GM21526 (cell line): ENCODE measurements at regions not wholly inside any gene's neighbourhood (a gene's known extent, or its start where the extent isn't known, plus 50 kb on each side); places are given as distances from the start of the nearest gene placed in this dataset.

Source experiments
- ATAC-seq: cut with Tn5 transposase; IDR thresholded peaks from one replicate; pipeline ENCODE4 v1.9.1; 2021; ENCODE audit warnings: moderate library complexity; ENCODE audit not compliant: unreplicated experiment, low FRiP score

DNA sequence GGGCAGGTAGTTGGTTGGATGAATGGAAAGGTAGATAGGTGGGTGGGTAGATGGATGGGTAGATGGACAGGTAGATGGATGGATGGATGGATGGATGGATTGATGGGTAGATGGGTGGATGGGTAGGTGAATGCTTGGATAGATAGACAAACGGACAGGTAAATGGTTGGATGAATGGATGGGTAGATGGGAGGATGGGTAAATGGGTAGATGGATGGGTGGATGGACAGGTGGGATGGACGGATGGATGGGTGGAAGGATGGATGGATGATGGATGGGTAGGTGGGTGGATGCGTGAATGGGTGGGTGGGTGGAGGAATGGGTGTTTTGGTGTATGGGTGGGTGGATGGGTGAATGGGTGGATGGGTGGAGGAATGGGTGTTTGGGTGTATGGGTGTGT is 50.1 kb upstream of the ASAP2 start:
- no peak for ATAC-seq

DNA sequence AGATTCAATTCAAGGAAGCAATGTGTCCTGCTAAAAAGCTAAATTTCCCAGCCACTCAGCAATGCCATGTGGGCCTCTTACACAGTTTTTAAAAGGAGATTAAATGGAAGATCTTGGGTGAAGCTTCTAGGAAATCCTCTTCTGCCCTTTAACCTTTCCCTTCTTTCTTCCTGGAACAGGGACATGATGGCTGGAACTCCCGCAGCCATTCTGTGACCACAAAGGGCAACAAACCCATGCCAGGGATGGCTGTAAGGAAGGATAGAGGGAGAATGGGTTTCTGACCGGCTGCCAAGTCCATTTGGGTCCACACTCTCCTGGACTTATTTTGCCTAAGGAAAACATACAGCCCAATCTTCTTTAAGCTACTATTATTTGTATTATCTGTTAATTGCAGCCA is 52.6 kb upstream of the ASAP2 start:
- ATAC-seq = no peak

DNA sequence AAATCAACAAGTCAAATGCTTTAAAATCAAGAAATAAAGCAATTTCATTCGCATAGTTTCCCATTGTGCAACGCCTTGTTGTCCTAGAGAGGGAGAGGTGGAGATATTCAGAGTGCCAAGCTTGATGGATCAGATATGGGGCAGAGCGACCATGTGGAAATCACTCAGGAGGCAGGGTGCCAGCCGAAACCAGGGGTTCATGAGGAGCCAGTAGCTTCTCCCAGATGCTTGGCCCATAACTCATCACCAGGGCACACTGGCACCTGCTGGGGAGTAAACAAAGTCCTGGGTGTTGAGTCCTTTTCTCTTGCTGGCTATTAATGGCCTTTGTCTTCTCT is 53.0 kb upstream of the ASAP2 start:
- ATAC-seq = no peak

DNA sequence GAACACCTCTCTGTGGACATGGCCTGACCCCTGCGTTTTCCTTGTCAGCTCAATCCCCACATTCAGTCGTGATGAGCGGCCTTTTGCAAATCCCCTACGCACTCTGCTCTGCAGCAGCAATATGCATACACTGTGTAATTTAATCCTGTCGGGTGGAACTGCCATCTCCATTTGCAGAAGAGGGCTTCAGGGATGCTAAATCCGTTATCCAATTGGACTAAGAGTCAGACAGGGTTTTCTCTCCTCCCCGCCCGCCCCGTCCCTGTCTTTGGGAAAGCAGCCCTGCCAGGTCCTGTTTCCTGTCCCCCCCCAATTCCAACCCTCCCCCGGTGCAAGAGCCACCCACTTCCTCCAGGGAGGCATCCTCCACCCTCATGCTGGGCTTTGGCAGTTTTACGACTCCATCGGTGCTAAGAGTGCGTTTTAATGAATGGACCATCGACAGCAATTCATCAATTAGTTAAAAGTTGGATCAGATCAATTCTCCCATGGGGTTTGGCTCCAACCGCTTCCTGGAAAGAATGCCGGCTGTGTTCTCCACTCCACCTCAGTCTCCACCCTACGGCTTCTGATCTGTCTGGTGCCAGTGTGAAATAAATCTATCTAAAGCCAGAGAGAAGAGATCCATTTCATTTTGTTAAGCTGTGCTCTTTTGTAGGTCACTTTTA is 53.5 kb upstream of the ASAP2 start:
- no peak for ATAC-seq

DNA sequence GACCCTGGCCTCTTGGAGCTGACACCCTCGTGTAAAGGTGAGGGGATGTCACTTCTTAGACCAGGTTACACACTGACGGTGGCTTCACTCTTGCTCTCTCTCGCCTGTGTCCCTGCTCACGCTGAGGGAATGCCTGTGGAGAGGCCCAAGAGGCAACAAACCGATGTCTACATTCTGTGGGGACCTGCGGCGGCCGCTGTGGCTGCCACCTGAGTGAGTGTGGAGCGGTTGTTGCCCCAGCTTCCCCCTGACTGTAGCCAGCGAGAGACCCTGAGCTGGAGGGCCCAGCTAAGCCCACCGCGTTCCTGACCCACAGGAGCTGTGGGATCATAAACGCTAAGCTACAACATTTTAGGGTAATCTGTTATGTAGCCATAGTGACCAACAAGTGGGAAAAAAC is 55.7 kb upstream of the ASAP2 start:
- ATAC-seq = no peak

DNA sequence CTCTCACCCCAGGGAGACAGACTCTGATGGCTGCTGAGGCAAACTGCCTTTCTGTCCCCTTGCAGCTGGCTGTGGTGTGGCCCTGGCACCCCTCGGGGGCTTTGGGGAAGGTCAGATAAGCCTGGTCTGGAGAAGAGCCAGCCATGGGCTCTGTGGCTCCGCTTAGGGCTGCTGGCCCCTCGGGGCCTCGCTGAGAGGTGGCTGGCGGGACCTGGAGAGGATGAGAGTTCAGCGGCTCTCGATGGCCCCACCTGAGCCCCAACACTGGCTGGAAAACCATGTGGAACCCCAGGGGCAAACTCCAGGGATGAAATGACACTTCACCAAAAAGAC is 56.1 kb upstream of the ASAP2 start:
- no peak for ATAC-seq

DNA sequence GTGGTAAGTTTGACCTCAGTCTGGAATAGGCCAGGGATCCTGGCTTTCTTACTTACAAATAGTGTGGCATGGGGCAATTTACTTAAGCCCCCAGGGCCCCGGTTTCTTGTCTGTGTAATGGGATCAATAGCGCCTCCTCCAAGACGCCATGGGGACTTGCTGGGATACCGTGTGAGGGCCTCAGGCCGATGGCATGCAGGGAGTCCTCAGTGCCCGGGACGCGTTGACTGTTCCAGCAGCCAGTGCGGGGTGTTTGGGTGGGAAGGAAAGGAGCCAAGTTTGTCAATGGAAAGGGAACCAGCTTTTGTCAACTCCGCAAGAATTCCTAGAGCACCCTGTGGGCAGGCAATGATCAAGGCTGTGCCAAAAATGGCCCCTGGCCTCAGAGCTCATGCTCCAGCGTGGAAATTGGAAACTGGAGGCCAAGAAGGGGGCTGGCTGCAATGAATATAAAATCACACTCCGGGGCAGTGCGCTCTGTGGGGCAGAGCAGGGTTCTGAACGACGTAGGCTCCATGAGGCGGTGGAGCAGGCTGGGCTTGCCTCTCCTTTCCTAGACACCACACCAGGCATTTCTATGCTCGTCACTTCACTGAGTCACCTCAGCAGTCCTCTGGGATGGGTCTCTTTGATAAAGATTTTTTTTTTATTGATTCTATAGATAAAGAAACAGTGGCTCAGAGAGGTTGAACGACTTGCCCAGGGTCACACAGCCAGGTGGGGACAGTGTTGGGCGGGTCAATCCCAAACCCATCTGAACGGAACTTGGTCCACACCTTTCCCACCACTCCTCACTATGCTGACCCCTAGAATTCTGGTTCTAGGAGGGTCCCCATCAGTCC is 56.7 kb upstream of the ASAP2 start:
- no peak for ATAC-seq

DNA sequence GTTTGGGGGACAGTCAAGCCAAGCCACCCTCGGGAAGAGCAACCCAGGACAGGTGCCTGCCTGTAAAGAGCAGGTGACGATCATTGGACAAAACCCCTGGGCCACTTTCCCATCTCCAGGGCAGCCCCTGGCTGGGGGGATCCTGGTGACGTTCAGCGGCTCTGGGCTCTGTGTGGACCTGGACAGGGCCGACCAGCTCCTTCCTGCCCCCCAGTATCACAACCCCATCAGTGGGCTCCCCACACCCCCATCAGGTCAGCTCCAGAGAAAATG is 57.3 kb upstream of the ASAP2 start:
- ATAC-seq = no peak

DNA sequence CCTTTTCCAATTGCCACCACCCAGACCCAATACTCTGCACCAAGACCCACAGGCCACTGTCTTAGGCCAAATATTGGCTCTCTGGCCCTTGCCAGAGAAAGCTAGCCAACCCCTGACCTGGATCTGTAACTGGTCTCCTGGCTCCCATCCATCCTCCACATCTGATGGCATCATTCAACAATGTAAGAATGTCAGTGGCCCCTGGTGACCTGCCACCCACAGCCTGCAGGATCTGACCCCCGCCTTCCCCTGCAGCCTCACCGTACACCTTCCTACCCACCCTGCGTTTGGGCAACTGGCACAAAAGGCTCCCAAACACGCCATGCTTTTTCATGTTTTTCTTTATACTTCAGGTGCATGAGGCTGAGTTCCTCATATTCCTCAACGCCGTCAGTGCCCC is 60.0 kb upstream of the ASAP2 start:
- ATAC-seq = no peak

DNA sequence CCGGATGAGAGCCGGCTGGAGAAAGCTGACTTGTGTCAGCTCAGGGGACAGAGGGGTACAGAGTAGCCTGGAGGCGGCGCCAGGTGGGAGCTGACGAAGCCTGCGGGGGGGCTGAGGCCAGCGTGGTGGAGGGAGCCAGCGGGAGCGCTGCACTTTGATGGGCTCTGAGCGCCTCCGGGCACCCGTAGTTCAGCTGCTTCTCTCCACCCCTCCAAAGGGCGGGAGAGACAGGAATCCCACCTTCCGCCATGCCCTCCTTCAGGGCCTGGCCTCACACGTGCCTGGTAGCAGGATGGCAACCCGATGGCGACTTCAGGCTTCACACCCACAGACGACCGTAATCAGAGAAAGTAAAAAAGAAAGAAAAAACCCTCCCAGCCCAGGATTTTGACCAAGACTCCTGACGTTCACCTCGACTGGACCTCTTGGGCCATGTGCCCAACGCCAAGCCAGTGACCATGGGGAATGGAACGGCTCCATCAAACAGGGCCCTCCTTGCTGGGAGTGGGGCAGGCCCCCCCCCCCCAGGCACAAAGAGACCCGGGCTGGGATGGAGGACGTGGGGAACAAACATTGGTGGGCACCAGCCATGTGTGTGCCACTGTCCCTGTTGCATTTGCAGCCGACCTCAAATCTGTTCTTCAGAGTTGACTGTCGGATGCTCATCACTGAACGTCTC is 60.7 kb upstream of the ASAP2 start:
- ATAC-seq = no peak

DNA sequence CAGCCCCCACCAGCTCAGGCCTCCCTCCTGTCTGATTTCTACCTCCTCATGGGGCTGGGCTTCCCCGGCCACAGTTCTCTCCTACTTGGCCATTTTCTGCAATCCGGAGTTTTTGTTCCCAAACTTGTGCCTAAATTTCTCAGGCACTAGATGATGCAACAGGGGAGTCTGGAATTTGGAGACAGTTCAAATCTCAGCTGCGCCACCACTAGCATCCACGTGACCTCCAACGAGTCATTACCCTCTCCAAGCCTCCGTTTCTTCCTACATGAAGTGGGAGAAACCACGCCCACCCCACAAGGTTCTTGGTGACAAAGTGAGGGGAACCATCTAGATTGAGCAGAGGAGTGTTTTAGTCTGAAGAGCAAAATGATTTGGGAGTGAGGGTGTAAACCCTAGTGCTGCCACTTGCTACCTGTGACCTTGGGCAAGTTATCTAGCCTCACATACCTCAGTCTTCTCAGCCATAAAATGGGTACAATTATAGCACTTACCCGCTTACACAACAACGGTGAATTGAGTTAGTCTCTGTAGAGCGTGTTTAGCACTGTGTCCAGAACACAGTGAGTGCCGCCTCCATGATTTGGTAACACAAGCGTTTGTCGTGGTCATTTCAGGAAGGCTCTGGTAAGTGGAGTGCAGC is 61.4 kb upstream of the ASAP2 start:
- no peak for ATAC-seq

DNA sequence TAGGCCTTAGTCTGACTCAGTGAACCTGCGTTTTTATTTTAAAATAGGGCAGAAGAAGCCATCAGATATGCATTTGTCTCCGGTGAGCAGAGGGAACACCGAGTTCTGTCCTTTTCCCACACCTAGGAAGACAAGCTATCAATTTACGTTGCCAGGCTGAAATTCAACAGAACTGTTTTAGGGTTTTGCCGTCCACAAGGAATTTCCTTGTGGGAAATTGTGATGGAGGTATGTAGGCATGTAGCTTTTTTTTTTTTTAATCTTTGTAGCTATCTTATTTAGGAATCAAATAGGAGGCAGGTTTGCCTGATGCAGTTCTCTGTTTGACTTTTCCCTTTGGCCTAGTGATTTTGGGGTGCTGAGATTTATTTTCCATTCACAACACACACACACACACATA is 62.0 kb upstream of the ASAP2 start:
- no peak for ATAC-seq

DNA sequence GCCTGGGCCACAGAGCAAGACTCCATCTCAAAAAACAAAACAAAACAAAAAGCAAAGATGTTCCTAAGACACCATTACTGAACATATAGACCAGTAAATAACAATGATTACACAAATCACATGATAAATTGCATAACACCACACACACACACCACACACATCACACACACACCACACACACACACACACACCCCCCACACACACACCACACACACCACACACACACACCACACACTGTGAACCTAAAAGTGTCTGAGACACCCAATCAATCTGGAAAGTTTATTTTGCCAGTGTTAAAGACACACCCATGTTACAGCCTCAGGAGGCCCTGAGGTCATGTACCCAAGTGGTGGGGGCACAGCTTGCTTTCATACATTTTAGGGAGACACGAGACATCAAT is 62.6 kb upstream of the ASAP2 start:
- ATAC-seq = no peak

DNA sequence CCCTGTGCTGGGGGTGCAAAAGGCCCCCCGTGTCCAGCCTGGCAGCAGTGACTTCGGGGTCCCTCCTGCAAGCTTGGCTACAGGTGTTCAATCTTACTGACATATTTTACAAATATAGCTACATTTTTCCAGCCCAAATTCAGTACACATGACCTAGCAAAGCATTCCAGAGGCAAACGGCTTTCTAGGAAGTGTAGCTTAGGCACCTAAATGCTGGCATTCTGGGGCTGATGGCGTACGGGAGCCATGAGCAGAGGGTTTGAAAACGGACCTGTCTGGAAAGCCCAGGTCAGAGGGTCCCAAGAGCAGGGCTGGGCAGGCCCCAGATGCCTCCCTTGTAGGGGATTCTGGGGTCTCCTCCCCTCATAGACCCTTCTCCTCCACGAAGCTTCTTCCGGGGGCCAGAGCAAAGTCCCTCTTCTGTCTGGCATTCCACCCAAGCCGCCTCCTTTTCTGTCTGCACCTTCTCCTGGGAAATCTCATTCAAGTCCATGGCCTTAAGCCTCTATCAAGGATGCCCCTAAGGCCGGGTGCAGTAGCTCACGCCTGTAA is 63.3 kb upstream of the ASAP2 start:
- no peak for ATAC-seq

DNA sequence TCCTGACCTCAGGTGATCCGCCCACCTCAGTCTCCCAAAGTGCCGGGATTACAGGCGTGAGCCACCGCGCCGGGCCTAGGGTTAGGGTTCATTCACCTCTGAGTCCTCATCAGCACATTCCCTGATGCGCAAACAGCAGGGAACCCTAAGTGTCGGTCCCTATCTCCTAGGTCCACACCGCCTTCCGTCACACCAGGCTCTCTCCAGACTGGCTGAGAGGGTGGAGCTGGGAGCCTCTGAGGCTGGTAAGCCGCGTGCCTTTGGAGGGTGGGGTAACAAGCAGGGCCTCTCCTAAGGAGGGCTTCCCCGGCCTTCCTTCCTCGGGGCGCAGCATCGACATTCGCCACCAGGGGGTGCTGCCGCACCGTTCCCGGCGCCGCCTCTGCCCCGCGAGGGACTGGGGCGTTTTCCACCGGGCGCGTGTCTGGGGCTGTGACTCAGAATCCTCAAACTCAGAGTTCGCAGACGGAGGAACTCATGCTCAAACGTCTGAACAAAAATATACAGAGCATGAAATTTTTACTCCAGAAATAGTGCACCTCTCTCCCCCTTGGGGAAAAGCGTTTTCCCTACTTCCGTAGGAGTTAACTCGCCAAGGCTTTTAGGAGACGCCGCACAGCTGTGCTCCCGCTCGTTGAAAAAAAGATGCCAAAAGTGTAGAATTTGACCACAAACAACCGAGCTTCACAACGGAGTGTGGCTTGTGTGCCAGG is 63.9 kb upstream of the ASAP2 start:
- peak; percentile 89 for ATAC-seq

DNA sequence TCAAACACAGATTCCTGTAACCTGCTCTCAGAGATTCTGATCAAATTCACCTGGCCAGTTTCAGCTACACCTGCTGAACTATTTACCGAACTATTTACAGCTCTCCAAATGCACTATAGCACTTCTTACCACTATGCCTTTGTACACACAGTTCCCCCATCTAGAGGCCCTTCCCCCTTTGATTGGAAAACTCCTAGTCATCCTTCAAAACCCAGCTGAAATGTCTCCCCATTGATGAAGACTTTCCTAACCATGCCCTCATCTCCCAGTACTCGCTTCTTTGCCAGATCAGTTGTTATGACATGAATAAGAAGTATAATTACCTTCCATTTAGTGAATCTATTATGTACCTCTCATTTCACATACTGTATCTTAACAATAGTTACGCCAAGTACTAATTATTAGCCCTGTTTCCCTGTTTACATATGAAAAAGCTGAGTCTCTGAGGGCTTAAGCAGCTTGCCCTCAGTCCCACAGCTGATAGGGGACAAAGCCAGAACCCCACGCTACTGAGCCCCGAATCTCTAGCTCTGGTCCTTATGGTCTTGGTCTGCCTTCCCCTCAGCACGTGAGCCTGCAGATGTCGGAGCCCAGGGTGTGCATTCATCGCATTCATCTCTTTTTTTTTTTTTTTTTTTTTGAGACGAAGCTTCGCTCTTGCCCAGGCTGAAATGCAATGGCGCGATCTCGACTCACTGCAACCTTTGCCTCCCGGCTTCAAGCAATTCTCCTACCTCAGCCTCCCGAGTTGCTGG is 64.7 kb upstream of the ASAP2 start:
- ATAC-seq = no peak

DNA sequence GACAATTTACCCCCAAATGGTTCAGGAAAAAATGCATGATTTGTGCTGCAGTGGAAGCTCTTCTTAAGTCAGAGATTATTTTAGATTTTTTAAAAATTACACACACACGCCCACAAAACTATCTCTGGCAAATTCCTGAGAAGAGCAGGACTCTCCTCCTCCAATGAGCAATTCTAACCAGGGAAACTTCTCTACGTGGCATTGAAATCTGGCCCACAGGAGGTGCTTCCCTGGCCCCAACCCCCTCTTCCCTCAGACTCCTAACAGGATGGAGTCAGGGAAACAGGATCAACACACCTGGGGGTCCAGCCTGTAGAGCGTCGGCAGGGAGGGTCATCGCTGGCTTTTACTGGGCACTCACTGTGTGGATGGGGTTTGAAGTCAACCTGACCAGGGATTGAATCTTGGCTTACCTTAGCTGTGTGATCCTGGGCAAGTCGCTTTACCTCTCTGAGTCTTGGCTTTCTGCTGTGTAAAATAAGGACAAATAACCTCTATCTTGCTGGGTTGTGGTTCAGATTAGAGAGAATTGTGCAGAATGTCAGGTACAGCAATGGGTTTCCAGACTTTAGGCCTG is 65.4 kb upstream of the ASAP2 start:
- no peak for ATAC-seq

DNA sequence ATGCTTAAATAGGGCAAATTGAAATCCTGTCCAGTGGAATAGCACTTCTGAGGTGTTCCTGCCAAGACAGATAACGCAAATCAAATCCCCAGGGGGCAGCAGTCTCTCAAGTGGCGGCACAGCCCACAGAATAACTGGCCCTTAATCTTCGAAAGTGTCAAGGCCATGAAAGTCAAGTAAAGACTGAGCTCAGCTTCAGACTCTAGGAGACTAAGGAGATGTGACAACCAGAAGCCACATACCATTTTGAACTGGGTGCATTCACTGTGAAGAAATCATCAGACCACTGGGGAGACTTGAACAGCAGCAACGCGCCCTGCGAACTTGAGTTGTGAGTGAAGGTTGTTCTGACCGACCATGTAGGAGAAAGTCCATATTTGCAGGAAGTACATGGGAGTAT is 66.0 kb upstream of the ASAP2 start:
- no peak for ATAC-seq

DNA sequence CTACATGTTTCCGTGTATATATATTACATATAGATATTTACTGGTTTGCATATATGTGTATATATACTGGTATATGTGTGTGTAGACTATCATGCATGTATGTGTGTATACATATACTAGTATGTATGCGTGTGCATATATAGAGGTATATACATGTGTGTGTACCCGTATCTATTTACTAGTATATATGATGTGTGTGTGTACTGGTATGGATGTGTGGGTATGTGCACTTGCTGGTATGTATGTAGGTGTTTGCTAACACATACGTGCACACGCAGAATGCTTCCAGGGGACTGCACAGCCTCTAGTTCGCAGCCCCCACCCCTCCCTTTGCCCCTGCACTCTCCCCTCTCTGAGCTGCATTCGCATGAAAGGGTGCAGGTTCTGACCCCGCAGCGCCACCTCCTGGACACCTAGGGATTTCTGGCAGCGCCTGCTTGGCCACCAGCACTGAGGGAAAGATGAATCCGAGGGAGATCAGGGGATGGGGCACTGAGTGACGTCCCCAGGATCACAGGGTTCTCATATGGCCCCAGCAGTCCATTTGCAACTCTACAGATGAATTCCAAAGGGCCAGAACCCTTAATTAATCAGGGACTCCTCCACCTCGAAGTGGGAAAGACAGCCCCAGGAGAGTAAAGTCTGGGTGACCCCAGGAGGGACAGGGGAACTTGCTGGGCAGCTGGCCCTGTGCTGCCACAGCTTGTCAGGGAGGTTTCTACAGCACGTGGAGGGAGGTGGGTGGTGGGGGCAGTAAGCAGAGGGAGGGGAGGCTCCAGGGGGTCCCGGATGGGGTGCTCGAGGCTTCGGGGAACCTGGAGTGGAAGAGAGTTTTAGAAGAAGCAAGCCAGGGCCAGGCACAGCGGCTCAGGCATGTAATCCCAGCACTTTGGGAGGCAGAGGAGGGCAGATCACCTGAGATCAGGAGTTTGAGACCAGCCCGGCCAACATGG is 66.8 kb upstream of the ASAP2 start:
- no peak for ATAC-seq
